HG03571 (cell line): ENCODE measurements at regions not wholly inside any gene's neighbourhood (a gene's known extent, or its start where the extent isn't known, plus 50 kb on each side); places are given as distances from the start of the nearest gene placed in this dataset.

ENCODE experiments used
- ATAC-seq: cut with Tn5 transposase; IDR thresholded peaks from one replicate; pipeline ENCODE4 v1.9.1; 2021; ENCODE audit not compliant: unreplicated experiment

DNA sequence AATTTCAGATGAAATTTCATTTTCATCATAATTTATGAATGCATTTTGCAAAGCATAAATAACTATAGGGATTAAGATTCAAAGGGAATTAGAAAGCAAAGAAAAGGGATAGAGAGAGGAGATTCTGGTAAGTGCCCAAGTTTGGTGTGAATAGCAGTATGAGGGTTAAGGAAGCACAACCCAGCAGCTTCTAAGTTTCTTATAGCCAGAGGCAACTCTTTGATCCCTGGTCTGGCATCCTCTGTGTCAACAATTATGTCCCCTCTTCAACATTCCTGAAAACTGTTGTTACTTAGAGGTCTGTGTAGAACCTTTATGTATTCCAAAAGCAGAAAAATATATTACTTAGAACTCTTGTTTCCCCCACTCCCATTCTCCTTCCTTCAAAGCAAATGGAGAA, 171.6 kb upstream of the SATB2 start:
- ATAC-seq: no peak

DNA sequence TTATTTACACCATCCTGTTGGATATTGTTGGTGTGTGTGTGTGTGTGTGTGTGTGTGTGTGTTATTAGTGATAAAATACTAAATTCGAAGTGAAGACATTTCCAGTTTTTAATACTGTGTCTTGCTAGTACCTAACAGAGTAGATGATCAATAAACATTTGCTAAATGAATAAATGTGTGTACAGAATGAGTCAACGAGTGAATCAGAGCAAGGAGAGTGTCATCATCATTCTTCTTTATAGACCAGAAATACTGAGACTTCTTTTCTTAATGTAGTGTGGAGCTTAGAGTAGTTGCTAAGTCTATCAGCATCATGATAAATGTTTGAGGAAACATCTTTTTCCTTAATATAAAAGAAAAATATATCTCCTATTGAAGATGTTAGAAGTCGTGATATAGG, 169.7 kb upstream of the SATB2 start:
- no peak for ATAC-seq

DNA sequence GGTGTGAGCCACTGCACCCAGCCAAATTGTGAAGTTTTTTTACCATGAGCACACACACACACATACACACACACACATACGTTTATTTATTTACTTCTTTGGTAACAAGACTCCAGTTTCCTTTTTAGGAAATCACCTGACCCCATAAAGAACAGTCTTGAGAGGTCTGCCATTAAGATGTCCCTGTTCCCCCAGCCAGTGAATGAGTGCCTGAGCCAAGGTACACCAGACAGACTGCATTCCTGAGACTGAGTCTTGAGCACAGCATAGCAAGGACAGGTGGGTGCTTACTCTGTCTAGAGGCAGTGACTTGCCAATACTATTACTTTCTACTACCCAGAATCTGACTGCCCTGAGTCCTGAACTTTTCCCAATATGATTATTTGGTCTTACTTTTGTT, 167.2 kb upstream of the SATB2 start:
- no peak for ATAC-seq

DNA sequence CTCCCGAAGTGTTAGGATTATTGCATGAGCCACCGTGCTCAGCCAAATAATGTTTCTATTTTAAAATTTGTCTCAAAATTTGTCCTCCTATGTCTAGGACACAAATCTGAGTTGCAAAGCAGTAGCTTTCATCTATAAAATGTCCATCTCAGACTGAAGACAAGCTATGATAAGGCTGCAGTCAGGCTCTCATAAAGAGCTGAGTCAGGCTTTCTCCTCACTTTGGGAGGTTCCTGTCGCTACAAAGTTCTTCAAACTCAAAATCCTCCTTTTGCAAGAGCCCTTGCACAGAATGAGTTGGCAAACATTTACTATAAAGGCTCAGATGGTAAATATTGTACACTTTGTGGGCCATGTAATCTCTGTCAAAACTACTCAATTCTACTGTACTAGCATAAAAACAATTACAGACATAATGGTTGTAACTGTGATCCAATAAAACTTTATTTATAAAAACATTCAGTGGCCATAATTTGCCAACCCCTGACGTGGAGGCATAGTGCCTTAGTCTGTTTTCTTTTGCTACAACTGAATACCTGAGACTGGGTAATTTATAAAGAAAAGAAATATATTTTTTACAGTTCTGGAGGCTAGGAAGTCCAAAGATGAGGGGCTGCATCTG, 154.9 kb upstream of the SATB2 start:
- no peak for ATAC-seq

DNA sequence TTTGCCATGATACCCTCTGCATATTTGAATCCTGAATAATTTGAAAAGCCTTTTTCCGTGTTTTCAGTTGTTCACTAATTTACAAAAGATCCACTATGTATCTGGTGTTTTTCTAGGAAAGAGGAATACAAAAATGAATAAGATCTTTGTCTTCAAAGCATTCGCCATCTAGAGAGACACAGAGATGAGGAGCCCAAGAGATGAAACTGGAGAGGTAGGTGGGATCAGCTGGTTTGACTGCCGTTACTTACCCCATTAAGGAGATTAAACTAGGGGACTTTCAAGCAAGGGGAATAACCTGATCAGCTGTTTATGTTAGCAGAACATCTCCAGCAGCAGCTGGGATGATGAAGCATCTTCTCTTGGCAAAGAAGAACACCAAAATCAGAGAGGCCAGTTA, 150.2 kb upstream of the SATB2 start:
- ATAC-seq: no peak

DNA sequence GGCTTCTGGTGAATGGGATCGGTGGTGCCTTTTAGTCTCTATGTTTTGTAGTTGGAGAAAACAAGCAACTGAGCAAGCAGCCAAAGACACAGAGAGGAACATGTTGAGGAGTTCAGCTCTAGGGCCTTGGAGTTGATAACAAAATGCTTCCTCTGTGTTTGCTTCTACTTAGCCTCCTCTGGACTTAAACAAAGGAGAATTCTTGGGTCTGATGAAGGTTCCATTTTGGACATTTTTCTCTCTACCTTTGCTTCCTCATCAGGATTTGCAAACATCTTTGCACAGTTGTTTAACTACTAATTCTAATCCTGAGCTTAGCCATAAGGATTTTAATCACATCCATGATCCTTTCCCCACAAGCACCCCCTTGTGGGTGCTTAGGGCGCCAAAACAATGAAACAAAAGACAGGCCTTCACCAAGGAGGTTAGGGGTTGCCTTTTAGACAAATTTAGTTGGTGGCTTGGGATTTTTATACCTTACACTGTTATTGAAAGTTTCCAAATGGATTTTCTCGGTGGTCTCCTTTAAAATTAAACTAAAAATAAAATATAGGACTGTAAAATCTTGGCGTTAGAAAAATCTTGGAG, 148.5 kb upstream of the SATB2 start:
- no peak for ATAC-seq

DNA sequence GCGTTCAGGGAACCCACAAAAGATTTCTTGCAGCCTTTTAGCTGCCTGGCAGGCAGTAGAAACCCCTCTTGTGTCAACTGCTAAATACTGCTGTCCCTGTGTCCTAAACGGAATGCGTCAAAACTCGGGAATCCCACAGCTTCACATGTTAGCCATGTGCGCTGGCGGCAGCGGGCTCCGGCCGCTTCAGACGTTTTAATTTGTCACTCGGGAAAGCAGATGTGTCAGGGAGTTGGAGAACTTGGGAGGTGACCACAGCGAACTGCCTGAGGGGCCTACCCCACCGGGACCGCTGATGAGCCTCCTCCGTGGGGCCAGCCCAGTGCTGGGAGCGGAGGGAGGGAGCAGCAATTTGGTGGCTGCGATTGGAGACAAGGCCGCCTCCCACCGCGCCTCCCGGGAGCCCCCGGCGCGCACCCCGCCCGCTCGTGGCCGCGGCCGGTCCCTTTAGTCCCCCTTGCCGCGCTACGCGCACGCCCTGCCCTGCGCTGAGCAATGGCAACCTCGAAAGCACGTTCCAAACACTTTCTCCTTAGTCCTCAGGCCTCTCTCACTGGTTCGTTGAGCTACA, 146.1 kb upstream of the SATB2 start:
- ATAC-seq: no peak

DNA sequence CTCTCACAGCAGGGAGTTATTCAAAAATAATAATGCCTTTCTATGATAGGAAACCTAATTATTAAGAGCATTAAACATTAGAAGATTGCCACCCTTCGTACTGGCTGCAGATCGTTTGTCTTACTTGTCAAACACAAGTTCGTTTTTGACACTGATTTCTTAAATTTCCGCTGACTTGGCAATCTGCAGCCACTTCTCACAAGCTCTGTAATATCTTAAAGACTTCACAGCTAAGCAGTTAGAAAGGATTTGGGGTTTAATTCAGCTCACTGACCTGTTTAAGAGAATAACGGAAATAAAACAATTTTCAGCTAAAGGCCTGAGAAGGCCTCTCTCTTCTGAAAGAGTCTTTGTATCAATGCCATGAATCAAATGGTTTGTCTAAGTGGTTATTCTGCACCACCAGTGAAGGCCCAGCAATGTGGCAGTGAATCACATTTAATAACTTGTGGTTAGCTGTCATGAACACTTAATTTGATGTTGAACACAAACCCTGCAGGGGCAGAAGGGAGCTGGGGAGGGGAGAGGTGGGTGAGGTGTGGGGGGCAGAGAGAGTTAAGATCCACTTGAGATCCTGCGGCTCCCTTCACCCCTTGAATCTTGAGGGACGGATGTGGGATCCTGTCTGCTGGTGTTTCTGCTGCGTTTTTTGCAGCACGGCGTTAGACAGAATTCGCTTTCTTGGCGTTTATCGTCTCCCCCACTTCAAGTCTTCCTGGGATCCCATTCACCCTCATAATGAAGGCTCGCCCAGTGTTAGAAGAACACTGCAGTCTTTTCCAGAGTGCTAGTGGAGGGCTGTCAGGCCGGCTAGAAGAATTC, 145.4 kb upstream of the SATB2 start:
- ATAC-seq: no peak

DNA sequence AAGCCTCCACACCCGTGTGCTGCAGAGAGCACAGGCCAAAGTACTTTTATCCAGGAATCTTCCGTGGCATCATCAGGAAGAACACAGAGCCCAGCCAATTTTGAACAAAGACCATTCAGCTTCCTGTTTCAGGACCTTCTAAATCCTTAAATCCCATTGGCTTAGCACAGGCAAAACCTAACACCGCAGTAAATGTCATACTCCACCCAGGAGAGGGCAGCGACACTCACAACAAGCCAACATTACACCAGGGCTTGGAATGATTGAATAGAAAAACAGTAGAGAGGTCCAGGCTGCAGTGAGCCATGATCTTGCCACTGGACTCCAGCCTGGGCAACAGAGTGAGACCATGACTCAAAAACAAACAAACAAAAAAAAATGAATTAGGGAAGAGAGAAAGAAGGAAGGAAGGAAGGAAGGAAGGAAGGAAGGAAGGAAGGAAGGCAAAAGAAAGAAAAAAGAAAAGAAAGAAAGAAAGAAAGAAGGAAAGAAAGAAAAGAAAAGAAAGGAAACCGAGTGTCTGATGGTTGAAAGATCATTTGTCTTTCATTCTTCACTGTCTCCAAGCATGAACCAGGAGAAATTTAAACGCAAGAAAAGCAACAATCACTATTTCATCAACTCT, 144.6 kb upstream of the SATB2 start:
- no peak for ATAC-seq

DNA sequence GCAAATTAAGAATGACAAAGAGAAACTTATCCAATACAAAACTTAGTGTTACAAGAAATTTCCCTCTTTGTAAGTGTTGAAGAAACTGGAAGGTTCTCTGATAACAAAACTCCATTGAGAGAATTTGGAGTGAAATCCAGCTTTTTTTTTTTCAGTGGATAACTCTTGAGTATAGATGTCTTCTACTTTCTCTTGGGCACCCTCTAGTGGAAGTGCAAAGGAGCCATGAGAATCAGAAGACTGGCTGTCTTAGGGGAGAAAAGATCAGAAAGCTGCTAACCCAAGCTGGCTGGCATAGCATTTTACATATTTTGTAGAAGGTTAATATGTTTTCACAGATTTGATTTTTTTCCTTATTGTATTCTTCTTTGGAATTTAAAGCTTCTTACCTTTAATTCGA, 138.8 kb upstream of the SATB2 start:
- no peak for ATAC-seq

DNA sequence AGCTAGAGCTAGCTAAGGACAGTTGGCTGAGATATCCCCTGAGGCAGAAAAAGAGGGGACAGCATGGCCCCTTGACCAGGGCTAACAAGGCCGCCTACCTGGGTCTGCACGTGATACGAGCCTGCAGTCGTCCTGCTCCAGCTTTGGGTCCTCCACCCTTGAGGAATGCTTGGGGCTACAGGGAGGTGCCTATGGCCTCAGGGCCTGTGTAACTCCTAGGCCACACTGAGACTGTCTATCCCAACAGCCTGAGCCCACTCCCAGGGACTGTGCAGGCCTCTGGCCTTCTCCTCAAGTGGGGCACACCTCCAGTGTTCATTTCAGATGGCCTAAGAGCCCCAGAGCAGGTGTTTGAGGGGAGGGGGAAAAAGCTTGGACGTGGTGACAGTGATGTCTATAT, 136.7 kb upstream of the SATB2 start:
- no peak for ATAC-seq

DNA sequence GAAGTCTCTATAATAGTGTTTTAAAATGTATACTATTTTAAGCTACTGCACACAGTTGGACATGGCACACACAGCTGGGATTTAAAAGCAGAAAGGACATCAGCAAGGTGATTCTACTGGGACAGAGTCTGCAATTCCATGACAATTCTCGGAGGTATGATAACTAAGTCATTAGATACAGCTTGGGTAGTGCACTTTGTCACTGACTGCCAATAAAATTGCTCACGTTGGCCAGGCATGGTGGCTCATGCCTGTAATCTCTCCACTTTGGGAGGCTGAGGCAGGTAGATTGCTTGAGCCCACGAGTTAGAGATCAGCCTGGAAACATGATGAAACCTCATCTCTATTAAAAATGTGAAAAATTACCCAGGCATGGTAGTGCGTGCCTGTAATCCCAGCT, 134.1 kb upstream of the SATB2 start:
- ATAC-seq: no peak

DNA sequence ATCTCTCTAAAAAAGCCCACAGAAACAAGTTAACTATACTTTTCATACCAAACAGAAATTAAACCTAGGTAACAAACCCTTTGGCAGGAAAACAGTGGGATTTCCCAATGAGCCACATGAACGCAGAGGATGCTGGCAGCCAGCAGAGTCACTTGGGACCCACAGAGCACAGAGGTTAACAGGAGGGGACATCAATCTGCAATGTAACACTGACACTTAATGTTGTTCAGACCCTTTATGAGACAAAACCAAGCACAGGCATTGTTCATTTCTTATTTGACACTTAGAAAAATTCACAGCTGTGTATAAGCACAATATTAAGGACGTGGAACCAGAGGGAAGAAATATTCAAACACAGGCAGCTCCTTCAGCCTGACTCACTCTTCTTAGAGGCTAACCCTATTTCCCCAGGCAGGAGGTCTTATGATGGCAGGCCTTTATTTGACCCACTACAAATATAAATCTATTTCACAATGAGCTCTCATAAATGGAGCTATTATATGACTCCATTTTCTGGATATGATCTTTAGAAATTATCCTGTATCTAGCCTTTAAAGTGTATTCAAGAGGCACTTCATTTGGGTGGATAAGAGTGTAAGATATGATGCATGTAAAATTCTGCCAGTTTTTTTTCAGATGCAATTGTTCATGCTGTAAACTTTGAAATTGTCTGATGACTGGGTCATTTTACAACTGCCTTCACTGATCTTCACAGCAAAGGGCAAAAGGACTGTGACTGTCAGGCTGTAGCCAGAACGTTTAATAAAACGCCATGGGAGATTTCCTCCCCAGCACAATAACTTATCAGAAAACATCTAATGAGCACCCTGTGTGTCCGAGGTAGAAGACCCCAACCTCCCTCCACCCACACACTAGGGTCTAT, 132.8 kb upstream of the SATB2 start:
- ATAC-seq: no peak

DNA sequence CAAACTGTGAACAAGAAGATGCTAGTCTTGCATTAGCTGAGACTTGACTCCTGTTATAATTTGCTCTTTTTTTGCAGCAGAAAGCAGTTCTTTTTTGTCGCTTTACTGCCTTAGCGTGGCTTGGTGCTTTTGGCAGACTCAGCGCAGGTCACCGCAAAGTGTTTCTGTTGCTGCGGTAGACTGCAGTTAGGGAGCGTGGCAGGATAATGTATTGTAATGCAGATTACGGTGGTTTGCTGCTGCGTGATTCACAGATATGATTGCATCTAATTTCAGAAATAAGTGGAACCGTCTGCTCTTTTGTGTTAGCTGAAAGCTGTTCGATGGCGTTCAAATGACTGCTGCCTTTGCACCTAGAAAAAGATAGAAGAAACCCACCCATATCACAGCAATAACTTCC, 131.6 kb upstream of the SATB2 start:
- ATAC-seq: no peak

DNA sequence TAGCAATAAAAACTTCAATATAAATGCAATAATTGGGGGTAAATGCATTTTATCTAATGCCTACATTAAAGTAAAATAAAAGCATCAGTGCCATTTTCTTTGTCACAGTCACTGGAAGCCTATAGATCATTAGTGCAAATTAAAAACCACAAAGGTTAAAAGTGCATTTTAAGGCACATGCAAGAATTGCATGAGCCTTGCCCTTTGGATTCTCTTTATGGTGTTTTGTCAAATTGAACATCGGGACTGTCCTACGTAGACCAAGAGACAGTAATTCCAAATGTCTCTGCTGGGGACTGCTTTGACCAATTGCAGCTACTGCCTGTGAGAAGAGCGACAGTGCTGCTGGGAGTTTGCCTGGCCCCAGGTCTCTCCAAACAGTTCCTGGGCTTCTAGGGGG, 130.3 kb upstream of the SATB2 start:
- ATAC-seq: no peak

DNA sequence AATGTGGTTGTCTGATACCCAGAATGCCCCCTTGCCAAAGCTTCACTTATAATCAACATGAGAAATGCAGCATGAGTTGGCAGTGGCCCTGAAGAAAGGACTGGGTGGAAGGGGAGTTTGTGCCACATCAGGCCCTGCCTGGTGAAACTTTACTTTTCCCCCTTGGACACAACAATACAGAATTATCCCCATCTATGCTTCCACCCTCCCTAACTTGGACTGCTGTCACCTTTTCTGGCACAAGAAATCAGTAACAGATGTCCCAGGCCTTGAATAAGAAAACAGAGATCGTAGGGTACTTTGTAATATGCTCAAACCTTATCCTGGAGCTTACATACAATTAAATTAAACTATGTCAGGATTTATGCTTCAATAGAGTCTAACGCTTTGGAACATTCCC, 128.9 kb upstream of the SATB2 start:
- no peak for ATAC-seq

DNA sequence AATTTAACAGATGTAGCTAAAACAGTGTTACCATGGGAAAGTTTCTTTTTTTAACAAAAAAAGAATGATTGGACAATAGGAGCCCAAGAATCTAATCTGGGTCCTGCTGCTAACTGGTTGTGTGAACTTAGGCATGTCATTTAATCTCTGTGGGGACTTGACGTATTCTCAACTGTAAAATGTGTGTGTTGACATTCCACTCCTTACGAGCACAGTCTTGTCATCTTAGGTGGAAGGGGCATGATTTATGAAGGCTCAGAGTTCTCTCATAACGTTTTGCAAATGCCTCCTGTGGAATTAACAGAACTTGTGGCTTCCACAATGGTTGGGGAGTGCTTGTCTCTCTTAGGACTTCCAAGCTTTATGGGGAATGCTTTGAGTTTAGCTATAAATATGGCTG, 125.9 kb upstream of the SATB2 start:
- no peak for ATAC-seq

DNA sequence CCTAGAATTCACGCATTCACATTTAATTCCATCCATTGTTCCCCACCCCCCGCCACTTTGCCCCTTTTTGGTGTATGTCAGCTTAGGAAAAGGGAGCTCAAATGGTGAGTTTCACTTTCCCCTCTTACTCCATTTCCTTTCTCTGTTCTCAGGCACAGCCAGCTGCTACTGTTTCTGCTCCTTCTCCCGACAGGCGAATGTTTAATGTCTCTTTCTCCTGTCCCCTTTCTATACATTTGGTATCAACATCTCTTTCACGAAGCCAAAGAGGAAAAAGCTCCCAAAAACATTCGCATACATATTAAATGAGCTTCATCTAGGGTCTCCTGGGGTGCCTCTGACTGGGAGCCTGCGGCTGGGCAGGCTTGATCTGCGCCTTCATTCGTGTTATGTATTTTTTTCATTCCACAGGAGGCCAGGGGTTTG, 124.2 kb upstream of the SATB2 start:
- ATAC-seq: no peak

DNA sequence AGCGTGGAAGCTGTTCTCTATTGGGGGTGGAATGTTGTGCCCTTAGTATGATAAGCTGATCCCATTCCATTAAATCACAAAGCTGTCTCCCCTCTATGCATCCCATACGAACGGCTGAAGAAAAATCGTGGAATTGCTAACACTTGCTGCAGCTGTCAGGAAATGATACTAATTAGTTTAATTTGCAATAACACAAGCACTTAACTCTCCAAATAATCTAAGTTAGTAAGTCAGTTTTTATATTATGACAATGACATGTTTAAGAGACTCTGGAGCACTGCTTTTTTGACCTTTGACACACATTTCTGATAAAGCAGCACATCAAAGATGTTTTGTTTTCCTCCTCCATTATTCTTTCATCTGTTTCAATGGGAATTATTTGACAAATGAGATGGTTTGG, 123.7 kb upstream of the SATB2 start:
- ATAC-seq: no peak

DNA sequence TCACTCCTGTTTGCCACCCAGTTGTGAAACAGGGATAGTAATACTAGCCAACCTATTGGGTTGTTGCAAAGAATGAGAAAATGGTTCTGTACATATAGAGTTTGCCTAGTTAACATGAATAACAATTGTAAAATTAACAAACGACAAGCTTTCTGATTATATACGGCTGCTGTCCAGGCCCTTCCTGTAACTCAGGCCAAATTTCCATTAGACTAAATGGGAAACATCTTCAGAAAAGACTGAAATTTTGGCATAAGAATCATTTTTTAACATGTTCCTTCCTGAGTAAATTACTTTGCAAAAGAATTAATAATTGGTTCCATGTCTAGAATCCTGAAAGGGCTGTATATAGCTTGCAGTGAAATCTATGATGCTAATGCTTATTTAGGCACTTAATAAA, 117.7 kb upstream of the SATB2 start:
- no peak for ATAC-seq

DNA sequence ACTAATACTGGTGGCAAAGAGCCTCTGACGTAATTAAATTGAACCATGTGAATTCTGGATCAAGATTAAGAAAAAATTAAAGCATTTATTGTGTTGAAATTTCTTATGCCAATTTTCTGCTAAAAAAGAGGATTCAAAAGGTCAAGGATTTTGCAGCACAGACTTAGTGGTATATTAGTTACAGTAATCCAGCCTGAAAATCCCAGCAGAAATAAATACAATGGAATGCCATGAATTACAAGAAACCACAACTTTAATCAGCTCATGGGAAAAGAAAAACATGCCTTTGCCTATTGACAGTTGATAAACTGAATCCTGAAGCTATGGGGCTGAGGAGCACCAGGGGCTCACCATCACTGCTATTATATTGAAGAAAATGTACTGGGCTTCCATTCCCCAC, 114.8 kb upstream of the SATB2 start:
- no peak for ATAC-seq
